EH (cell line): ENCODE measurements at regions not wholly inside any gene's neighbourhood (a gene's known extent, or its start where the extent isn't known, plus 50 kb on each side); places are given as distances from the start of the nearest gene placed in this dataset.
"Not testable (repeated sequence)": the region's sequence is repeated elsewhere in the genome, so short reads cannot be mapped to it uniquely, and the experiment has no call there.

Source experiments
- DNase-seq: peaks from one replicate; pipeline ENCODE4 v3.0.0-alpha.2; 2015; ENCODE audit warnings: low read depth

GRCh38 chr5:7087719-7088297 lies 308.1 kb upstream of the ADCY2 start:
- no peak for DNase-seq

DNA sequence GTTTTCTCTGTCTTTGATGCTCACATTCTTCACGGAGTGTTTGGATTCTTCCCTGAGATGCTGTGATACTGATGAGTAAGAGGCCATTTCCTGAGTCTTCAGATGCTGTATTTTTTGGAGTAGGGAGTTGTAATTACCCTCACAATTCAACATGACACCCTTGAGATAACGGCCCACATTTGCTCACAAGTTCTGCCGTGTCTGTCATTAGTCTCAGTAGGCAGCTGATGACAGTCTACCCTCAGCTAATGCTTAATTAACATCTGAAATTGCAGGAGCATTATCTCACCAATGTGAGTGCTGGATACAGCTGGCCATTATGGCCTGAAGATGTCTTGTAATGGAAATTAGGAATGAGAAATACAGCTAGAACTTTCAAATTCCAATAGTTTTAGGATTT lies 307.1 kb upstream of the ADCY2 start:
- DNase-seq = no peak

DNA sequence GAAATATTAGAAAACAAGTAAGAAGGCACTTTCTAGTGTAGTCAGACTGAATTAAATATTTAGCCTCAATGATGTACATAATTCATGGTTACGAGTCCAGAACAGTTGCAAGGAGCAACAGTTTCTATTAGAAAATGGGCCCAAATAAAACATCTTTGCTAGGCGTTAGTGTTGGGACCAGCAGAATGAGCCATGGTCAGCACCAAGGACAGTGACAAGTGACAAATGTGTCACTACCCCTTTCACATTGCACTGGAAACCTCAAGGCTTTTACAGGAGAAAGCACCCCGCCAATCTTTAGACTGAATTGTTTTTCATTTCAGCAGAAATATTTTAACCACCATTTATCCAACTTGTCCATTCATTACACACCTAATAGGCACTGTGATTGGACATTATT lies 301.3 kb upstream of the ADCY2 start:
- no peak for DNase-seq

DNA sequence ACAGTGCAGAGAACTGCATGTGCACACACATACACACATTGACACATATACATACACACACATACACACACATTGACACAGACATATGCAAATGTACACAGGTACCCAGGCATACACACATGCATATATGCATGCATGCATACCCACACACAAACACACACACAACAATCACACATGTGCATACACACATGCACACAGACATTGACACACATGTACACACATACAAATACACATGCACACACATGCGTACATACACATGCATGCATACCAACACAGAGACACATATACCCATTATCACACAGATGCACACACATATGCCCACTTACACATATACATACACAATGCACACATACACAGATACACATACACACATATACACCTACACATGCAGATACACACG lies 299.6 kb upstream of the ADCY2 start:
- DNase-seq = no peak

DNA sequence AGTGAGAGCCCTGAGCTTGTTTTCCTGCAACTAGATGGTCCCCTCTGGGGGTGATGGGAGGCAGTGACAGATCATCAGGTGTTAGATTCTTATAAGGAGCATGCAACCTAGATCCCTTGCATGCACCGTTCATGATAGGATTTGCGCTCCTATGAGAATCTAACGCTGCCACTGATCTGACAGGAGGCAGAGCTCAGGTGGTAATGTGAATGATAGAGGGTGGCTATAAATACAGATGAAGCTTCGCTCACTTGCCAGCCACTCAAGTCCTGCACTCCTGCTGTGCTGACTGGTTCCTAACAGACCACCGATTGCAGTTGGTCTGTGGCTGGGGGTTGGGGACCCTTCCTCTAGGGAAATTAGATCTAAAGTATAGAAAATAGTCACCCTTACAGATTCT lies 290.6 kb upstream of the ADCY2 start:
- no peak for DNase-seq

GRCh38 chr5:7117961-7118360 lies 278.0 kb upstream of the ADCY2 start:
- DNase-seq = no peak

DNA sequence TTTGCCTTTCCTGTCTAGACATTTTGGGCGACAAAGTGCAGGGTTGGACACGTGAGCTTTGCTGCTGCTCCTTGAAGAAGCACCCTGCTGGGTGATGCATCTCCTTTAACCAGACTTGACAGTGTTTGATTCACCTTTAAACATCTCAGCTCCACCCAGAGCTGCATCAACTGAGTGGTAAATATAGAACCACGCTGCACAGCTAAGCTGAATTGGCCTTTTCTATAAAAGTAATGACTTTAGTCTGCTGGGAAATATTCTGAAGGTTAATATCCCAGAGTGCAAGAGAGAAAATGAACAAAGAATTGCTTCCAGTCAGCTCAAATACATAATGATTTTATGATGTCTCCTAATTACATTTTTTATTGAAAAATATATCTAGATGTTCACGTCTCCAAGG lies 264.3 kb upstream of the ADCY2 start:
- no peak for DNase-seq

DNA sequence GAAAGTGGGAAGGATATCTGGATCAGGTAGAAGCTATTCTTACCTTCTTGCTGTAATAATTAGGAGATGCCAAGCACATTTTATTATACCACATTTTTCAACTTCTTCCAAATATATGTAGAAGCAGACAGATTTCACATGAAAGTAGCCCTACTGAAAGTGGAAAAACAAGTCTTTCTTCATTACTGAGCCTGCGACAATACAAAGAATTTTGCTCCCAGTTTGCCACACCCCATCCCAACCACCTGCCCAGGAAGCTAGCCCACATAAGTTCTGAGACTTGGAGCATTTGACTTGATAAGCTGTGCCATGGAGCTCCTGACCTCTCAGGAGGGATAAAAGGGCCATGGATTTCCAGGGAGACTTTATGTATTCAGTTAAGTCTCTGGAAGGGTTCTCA lies 249.1 kb upstream of the ADCY2 start:
- no peak for DNase-seq

GRCh38 chr5:7157083-7157482 lies 238.9 kb upstream of the ADCY2 start:
- no peak for DNase-seq

DNA sequence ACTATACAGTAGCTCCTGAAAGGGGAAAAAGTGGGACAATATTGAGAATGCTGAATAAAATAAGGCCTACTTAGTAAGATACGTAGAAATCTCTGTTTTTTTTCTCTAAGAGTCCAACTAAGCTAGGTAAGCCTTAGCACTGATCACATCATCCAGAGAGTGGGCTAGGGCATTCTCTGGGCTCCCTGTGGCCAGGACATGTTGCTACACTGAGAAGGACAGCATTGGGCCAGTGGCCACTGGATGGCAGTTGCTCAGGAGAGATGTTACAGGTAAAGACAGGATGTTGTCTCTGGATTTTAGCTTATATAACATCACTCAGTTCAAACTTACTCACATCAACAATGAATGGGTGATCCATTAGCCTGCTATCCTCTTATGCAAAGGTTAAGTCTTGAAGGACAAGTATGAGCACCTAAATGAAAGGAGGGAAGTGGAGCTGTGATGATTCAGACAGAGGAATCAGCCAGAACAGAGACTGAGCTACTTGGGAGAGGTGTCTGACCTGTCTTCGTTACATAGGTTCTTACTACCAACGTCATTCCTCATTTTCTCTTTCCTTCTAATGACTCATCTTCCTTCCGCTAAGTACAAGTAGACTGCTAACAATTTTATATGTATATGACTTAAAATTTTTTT lies 226.6 kb upstream of the ADCY2 start:
- no peak for DNase-seq

- DNase-seq = not testable (repeated sequence)
Measured at GRCh38 chr5:7170785-7171184, 225.2 kb upstream of the ADCY2 start.

- DNase-seq = no peak
Measured at GRCh38 chr5:7179364-7179763, 216.6 kb upstream of the ADCY2 start.

DNA sequence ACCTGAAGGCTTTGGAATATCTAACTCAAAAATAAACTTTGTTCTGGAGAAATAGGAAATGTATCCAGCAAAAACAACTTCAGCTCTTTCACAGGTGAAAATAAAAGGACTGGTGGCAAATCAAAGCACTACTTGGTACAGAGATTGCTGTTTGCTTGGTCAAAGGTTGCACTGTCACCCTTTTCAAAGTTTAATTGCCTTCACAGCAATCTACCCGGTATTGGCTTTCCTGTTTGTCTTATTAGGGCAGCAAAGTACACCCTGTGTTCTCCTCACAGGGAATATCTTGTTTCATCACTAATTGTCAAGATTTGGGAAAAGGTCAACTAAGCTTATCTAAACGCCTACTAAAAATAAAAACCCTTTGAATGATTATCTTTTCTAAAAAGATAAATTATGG lies 214.1 kb upstream of the ADCY2 start:
- DNase-seq = no peak

DNA sequence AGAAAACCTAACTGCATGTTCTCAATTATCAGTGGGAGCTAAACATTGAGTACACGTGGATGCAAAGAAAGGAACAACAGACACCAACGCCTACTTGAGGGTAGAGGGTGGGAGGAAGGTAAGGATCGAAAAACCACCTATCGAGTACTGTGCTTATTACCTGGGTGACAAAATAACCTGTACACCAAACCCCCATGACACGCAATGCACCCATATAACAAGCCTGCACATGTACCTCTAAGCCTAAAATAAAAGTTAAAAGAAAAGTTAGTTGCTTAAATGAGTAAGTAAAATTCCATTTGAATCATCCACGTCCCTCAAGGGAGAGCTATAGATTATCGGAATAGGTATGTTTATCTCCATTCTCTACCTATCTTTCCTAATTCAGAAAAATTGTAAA lies 210.2 kb upstream of the ADCY2 start:
- DNase-seq = no peak

- no peak for DNase-seq
Measured at GRCh38 chr5:7186818-7187217, 209.1 kb upstream of the ADCY2 start.

DNA sequence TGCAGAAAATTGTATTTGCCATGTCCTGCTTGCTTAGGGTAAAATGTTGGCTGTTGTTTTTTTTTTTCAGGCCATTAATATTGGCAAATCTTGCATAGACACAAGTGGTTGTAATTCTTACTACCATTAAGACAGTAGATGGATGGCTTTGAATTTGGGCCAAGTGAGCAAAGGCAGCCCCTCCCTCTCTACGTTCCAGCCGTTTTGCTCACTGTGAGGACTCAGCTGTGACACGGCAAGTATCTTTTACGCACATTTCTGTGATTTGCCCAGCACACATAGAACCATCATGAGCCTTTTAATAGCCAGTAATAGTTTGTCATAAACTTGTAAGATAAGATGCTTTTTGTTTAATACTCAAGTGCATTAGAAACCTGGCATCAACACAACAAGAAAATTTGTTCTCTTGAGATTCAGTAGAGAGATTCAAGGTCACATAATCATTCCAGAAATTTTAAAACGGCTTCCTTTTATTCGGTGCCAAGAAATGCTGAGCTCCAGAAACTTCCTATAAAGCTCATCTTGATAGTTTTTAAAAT lies 205.2 kb upstream of the ADCY2 start:
- DNase-seq = no peak

DNA sequence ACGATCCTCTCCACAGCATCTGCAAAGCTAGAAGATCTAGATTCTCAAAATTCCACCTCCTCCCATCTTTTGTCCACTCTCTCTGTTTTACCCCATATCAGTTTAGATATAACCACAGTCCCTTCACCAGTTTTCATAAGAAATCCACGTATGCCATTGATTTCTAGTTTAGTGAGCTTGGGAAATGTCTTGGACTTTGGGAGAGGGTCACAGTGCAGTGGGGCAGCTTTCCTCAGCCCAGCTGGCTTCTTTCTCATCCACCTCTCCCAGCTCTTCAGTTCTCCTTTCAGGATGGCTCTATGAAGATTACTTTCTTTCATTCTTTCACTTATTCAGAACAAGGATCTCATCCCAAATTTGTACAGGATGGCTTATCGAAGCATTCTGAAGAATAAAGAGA lies 203.9 kb upstream of the ADCY2 start:
- no peak for DNase-seq

- no peak for DNase-seq
Measured at GRCh38 chr5:7202846-7203245, 193.1 kb upstream of the ADCY2 start.

- DNase-seq = no peak
Measured at GRCh38 chr5:7207979-7208378, 188.0 kb upstream of the ADCY2 start.

DNA sequence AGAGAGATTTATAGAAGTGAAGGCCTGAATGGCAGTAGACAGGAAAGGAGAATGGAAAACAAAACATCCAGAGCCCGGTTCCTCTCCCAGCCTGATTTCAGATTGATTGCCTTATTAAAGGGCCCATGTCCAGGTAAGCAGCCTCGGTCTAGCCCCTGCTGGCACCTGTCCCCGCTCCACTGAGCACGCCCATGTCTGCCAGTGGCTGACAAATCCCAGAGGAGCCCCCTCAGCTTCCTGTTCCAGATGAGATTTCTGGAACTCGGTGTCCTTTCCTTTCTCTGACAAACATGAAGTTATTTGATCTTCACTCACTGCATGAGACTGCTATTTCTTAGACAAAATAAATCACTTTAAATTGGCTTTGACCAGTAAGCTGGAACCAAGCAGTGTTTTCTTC lies 187.0 kb upstream of the ADCY2 start:
- no peak for DNase-seq

- DNase-seq = no peak
Measured at GRCh38 chr5:7209658-7210057, 186.3 kb upstream of the ADCY2 start.

- DNase-seq = no peak
Measured at GRCh38 chr5:7210549-7210948, 185.4 kb upstream of the ADCY2 start.

DNA sequence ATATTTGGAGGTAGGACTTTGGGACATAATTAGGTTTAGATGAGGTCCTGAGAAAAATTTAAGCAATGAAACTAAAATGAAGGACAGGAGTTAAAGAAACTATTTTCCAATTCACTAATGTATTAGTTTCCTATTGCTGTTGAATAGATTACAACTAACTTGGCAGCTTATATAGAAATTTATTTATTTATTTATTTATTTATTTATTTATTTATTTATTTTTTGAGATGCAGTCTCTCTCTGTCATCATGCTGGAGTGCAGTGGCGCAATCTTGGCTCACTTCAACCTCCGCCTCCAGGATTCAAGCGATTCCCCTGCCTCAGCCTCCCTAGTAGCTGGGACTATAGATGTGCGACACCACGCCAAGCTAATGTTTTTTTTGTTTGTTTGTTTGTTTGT lies 182.4 kb upstream of the ADCY2 start:
- no peak for DNase-seq

- DNase-seq = no peak
Measured at GRCh38 chr5:7214906-7215416, 181.0 kb upstream of the ADCY2 start.
